IMR-90 (cell line): ENCODE measurements at regions not wholly inside any gene's neighbourhood (a gene's known extent, or its start where the extent isn't known, plus 50 kb on each side); places are given as distances from the start of the nearest gene placed in this dataset.

Experiments
- ATAC-seq: fragments of 200-7000 bp; cut with Tn5 transposase; 2 replicates; pipeline ENCODE4 v1.9.1; 2020; ENCODE audit warnings: low read depth, mild to moderate bottlenecking, moderate library complexity
- BruUV-seq: library from RNA; stranded (reverse); fragments of 400-500 nt; replicated peaks from 2 replicates; lab custom pipeline; 2021; lab: Mats Ljungman, UMichigan
- CTCF ChIA-PET: fragments of 300-600 bp; formaldehyde crosslinking; extraction: SDS; loops from one replicate; lab custom pipeline; 2021; ENCODE audit warnings: antibody characterized with exemption; lab: Yijun Ruan, JAX
- POLR2A ChIA-PET: fragments of 300-600 bp; sonication (Branson Sonifier 250); formaldehyde crosslinking; loops from one replicate; lab custom pipeline; 2022; ENCODE audit warnings: antibody characterized with exemption; ENCODE audit not compliant: unreplicated experiment; lab: Charles Lee
- DNase-seq: peaks from one replicate; pipeline ENCODE4 v3.0.0; 2013
- H2AFZ ChIP-seq: replicated peaks from 2 replicates; pipeline ENCODE3; 2013; ENCODE audit warnings: low read length, mild to moderate bottlenecking; ENCODE audit not compliant: poor library complexity
- H2AK5ac ChIP-seq: 2 replicates; pipeline ENCODE4 v1.6.1; 2013; ENCODE audit warnings: low read depth, low read length, inconsistent platforms
- H2AK9ac ChIP-seq: replicated peaks from 2 replicates; pipeline ENCODE3; 2013; ENCODE audit warnings: mild to moderate bottlenecking, low read depth, low read length, moderate library complexity; ENCODE audit not compliant: poor library complexity
- H2BK120ac ChIP-seq: 2 replicates; pipeline ENCODE4 v1.6.1; 2013; ENCODE audit warnings: low read depth, low read length, inconsistent platforms
- H2BK15ac ChIP-seq: 3 replicates; pipeline ENCODE4 v1.6.1; 2013; ENCODE audit warnings: low read depth, low read length, inconsistent platforms
- H2BK20ac ChIP-seq: 2 replicates; pipeline ENCODE4 v1.6.1; 2013; ENCODE audit warnings: low read depth, mild to moderate bottlenecking, inconsistent platforms, low read length, moderate library complexity
- H2BK5ac ChIP-seq: 2 replicates; pipeline ENCODE4 v1.6.1; 2013; ENCODE audit warnings: mild to moderate bottlenecking, low read depth, low read length, inconsistent platforms; ENCODE audit not compliant: poor library complexity, severe bottlenecking
- H3K14ac ChIP-seq: replicated peaks from 2 replicates; pipeline ENCODE4 v1.6.1; 2013; ENCODE audit warnings: low read depth, low read length, inconsistent platforms
- H3K18ac ChIP-seq: 2 replicates; pipeline ENCODE4 v1.6.1; 2013; ENCODE audit warnings: low read depth, low read length, control low read depth
- H3K23ac ChIP-seq: 2 replicates; pipeline ENCODE4 v1.6.1; 2013; ENCODE audit warnings: low read depth, low read length, inconsistent platforms
- H3K27ac ChIP-seq: 2 replicates; pipeline ENCODE4 v1.5.1; 2013; ENCODE audit warnings: mild to moderate bottlenecking, control low read depth, low read length; ENCODE audit not compliant: insufficient read depth
- H3K27me3 ChIP-seq: 2 replicates; pipeline ENCODE4 v1.6.1; 2013; ENCODE audit warnings: low read length; ENCODE audit not compliant: control insufficient read depth, insufficient read depth
- H3K36me3 ChIP-seq: 2 replicates; pipeline ENCODE4 v1.6.1; 2013; ENCODE audit warnings: low read length, mixed read lengths; ENCODE audit not compliant: control insufficient read depth, insufficient read depth
- H3K4ac ChIP-seq: 2 replicates; pipeline ENCODE4 v1.6.1; 2013; ENCODE audit warnings: low read depth, low read length, inconsistent platforms
- H3K4me1 ChIP-seq: 2 replicates; pipeline ENCODE4 v1.6.1; 2013; ENCODE audit warnings: low read length, mixed read lengths; ENCODE audit not compliant: control insufficient read depth, insufficient read depth
- H3K4me2 ChIP-seq: 2 replicates; pipeline ENCODE4 v1.6.1; 2013; ENCODE audit warnings: low read depth, mild to moderate bottlenecking, control low read depth, low read length, moderate library complexity
- H3K4me3 ChIP-seq: 2 replicates; pipeline ENCODE4 v1.5.1; 2013; ENCODE audit warnings: low read depth, mild to moderate bottlenecking, control low read depth, low read length, moderate library complexity; ENCODE audit not compliant: insufficient read depth
- H3K56ac ChIP-seq: 2 replicates; pipeline ENCODE4 v1.6.1; 2013; ENCODE audit warnings: low read length, inconsistent platforms; ENCODE audit not compliant: insufficient read depth; ENCODE audit errors: extremely low read depth
- H3K79me1 ChIP-seq, 2 experiments: 2 replicates each; pipeline ENCODE4 v1.6.1; 2013; ENCODE audit warnings: low read length in 2 of 2, inconsistent platforms in 1 of 2, low read depth in 1 of 2
- H3K9ac ChIP-seq: 2 replicates; pipeline ENCODE4 v1.6.1; 2013; ENCODE audit warnings: low read depth, low read length, control low read depth
- H3K9me1 ChIP-seq: 2 replicates; pipeline ENCODE4 v1.6.1; 2013; ENCODE audit warnings: low read length, inconsistent platforms; ENCODE audit not compliant: insufficient read depth
- H3K9me3 ChIP-seq: 2 replicates; pipeline ENCODE4 v1.6.1; 2013; ENCODE audit warnings: low read length; ENCODE audit not compliant: control insufficient read depth, insufficient read depth
- H4K20me1 ChIP-seq: 2 replicates; pipeline ENCODE4 v1.6.1; 2013; ENCODE audit warnings: low read length, inconsistent platforms; ENCODE audit not compliant: insufficient read depth
- H4K5ac ChIP-seq: 2 replicates; pipeline ENCODE4 v1.6.1; 2013; ENCODE audit warnings: mild to moderate bottlenecking, low read depth, low read length, control low read depth
- H4K8ac ChIP-seq, 2 experiments: 2 replicates each; pipeline ENCODE4 v1.6.1; 2013; ENCODE audit warnings: low read depth in 2 of 2, low read length in 2 of 2, control low read depth in 1 of 2, inconsistent platforms in 1 of 2
- H4K91ac ChIP-seq: 2 replicates; pipeline ENCODE4 v1.6.1; 2013; ENCODE audit warnings: low read depth, low read length, inconsistent platforms; ENCODE audit not compliant: insufficient read depth
- BHLHE40 ChIP-seq: fragments of 150-350 bp; IDR thresholded peaks from 2 replicates; pipeline ENCODE4 v1.6.1; 2016; ENCODE audit warnings: mild to moderate bottlenecking, low read depth, low read length
- CEBPB ChIP-seq: IDR thresholded peaks from 2 replicates; pipeline ENCODE4 v1.6.1; 2012; ENCODE audit warnings: low read depth, low read length, improper control_type of control experiment
- CHD1 ChIP-seq: IDR thresholded peaks from 2 replicates; pipeline ENCODE4 v1.6.1; 2012; ENCODE audit warnings: low read depth, low read length, improper control_type of control experiment
- FOS ChIP-seq: fragments of 150-350 bp; IDR thresholded peaks from 2 replicates; pipeline ENCODE4 v1.6.1; 2016; ENCODE audit warnings: low read depth, low read length
- MAZ ChIP-seq: IDR thresholded peaks from 2 replicates; pipeline ENCODE4 v1.6.1; 2012; ENCODE audit warnings: low read depth, mild to moderate bottlenecking, low read length, improper control_type of control experiment, moderate library complexity, borderline replicate concordance
- MXI1 ChIP-seq: IDR thresholded peaks from 2 replicates; pipeline ENCODE4 v1.6.1; 2012; ENCODE audit warnings: low read depth, mild to moderate bottlenecking, low read length, moderate library complexity, borderline replicate concordance
- NFE2L2 ChIP-seq: fragments of 150-350 bp; IDR thresholded peaks from 2 replicates; pipeline ENCODE4 v1.6.1; 2016; ENCODE audit warnings: low read depth, mild to moderate bottlenecking, low read length
- POLR2A ChIP-seq: IDR thresholded peaks from 2 replicates; pipeline ENCODE4 v1.6.1; 2012; ENCODE audit warnings: mild to moderate bottlenecking, low read depth, low read length
- RCOR1 ChIP-seq: IDR thresholded peaks from 2 replicates; pipeline ENCODE4 v1.6.1; 2012; ENCODE audit warnings: mild to moderate bottlenecking, low read length, improper control_type of control experiment; ENCODE audit not compliant: insufficient replicate concordance
- RFX5 ChIP-seq: IDR thresholded peaks from 2 replicates; pipeline ENCODE4 v1.8.0; 2012; ENCODE audit warnings: low read depth, mild to moderate bottlenecking, low read length, moderate library complexity
- WGBS, 2 experiments: methylation state at CpG; one replicate each; pipeline versions ENCODE4 v1.1.5 to v1.1.7; 2013; ENCODE audit warnings: missing lambda C conversion rate in 2 of 2; ENCODE audit not compliant: insufficient read length in 1 of 2; ENCODE audit errors: extremely low coverage in 2 of 2; 5-methylcytosine and 5-hydroxymethylcytosine counted together
- dilution Hi-C: fragments of 300-500 bp; cut with HindIII; formaldehyde crosslinking; loops from one replicate; pipeline ENCODE4 v1.14.3; 2018; ENCODE audit warnings: low sequenced_read_pairs; ENCODE audit not compliant: unreplicated experiment
- in situ Hi-C: fragments of 300-500 bp; cut with MboI; formaldehyde crosslinking; loops from 3 replicates; pipeline ENCODE4 v1.14.3; 2019; ENCODE audit warnings: low sequenced_read_pairs, inconsistent platforms, mixed read lengths
- intact Hi-C: fragments of 100-400 bp; cut with micrococcal nuclease; formaldehyde crosslinking; loops from 2 replicates; pipeline ENCODE4 v1.10.0; 2022
- TF ChIP-seq, protein P1 (sequence below): fragments of 150-350 bp; IDR thresholded peaks from 2 replicates; pipeline ENCODE4 v1.6.1; 2016; ENCODE audit warnings: low read depth, mild to moderate bottlenecking, low read length, moderate library complexity, borderline replicate concordance
- TF ChIP-seq, protein P2 (sequence below): fragments of 150-350 bp; IDR thresholded peaks from 2 replicates; pipeline ENCODE4 v1.6.1; 2017; ENCODE audit warnings: mild to moderate bottlenecking, antibody characterized with exemption, low read length, low read depth

GRCh38 chr20:6686171-6686570, 81.3 kb upstream of the BMP2 start:
- no peak overlapping the region for H3K4ac ChIP-seq
- no peaks in the 10 kb centered on the region; the same call in none of the 2 replicates for H3K27me3 ChIP-seq
- no peaks in the 10 kb centered on the region for H3K4me1 ChIP-seq
- intact Hi-C loops = no loop called here
- TF ChIP-seq POLR2A (no peak), BHLHE40 (no peak), MXI1 (no peak), RCOR1 (no peak), CHD1 (no peak), RFX5 (no peak), FOS (no peak), MAZ (no peak), NFE2L2 (no peak), CEBPB (no peak)
- TF ChIP-seq, protein P1, sequence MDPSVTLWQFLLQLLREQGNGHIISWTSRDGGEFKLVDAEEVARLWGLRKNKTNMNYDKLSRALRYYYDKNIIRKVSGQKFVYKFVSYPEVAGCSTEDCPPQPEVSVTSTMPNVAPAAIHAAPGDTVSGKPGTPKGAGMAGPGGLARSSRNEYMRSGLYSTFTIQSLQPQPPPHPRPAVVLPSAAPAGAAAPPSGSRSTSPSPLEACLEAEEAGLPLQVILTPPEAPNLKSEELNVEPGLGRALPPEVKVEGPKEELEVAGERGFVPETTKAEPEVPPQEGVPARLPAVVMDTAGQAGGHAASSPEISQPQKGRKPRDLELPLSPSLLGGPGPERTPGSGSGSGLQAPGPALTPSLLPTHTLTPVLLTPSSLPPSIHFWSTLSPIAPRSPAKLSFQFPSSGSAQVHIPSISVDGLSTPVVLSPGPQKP = no peak
- TF ChIP-seq, protein P2, sequence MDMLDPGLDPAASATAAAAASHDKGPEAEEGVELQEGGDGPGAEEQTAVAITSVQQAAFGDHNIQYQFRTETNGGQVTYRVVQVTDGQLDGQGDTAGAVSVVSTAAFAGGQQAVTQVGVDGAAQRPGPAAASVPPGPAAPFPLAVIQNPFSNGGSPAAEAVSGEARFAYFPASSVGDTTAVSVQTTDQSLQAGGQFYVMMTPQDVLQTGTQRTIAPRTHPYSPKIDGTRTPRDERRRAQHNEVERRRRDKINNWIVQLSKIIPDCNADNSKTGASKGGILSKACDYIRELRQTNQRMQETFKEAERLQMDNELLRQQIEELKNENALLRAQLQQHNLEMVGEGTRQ = no peak
- H3K27ac ChIP-seq = no peak overlapping the region
- no peak overlapping the region for H3K4me3 ChIP-seq
- no peaks in the 10 kb centered on the region for H3K79me1 ChIP-seq
- H4K8ac ChIP-seq = no peak overlapping the region
- CTCF ChIA-PET = no interaction called here
- BruUV-seq = no TSS peak
- no CpG with 5 or more reads among the region's 2 CpGs for WGBS, 2 experiments
- H4K5ac ChIP-seq = no peak overlapping the region
- ATAC-seq (no peak), DNase-seq (no peak)
- H3K36me3 ChIP-seq = no peaks in the 10 kb centered on the region
- H2AK5ac ChIP-seq = no peak overlapping the region
- no peak overlapping the region for H2BK5ac ChIP-seq
- no peak overlapping the region for H2BK20ac ChIP-seq
- no peaks in the 10 kb centered on the region for H4K20me1 ChIP-seq
- no peaks in the 10 kb centered on the region for H3K9me3 ChIP-seq
- H2AFZ ChIP-seq = no peak overlapping the region
- H3K14ac ChIP-seq = no peak overlapping the region
- H3K9ac ChIP-seq = no peak overlapping the region
- in situ Hi-C loops = no loop called here
- no peak overlapping the region for H3K18ac ChIP-seq
- no peak overlapping the region for H3K23ac ChIP-seq
- H2AK9ac ChIP-seq = no peak overlapping the region
- H3K56ac ChIP-seq = no peak overlapping the region
- no peak overlapping the region for H4K91ac ChIP-seq
- H2BK120ac ChIP-seq = no peak overlapping the region
- dilution Hi-C loops = no loop called here
- no peak overlapping the region for H2BK15ac ChIP-seq
- H3K4me2 ChIP-seq = no peak overlapping the region
- H3K9me1 ChIP-seq = no peaks in the 10 kb centered on the region
- POLR2A ChIA-PET = no interaction called here
